Hepatocyte (in vitro differentiated cells): ENCODE measurements at regions not wholly inside any gene's neighbourhood (a gene's known extent, or its start where the extent isn't known, plus 50 kb on each side); places are given as distances from the start of the nearest gene placed in this dataset.

Experiments
- DNase-seq: peaks from one replicate; pipeline ENCODE4 v3.0.0-alpha.2; 2016; ENCODE audit warnings: low spot score
- H2AFZ ChIP-seq: fragments of 200-600 bp; sonication (generic); 2 replicates; pipeline ENCODE4 v1.6.0; 2016; ENCODE audit warnings: antibody characterized with exemption, mild to moderate bottlenecking
- H3K27ac ChIP-seq: fragments of 200-600 bp; sonication (generic); 2 replicates; pipeline ENCODE4 v1.5.1; 2016; ENCODE audit warnings: mild to moderate bottlenecking
- H3K27me3 ChIP-seq: fragments of 200-600 bp; sonication (generic); 2 replicates; pipeline ENCODE4 v1.6.1; 2016
- H3K36me3 ChIP-seq: fragments of 200-600 bp; sonication (generic); replicated peaks from 2 replicates; pipeline ENCODE4 v1.5.1; 2016; ENCODE audit warnings: low read depth; ENCODE audit not compliant: insufficient read depth
- H3K4me1 ChIP-seq: fragments of 200-600 bp; sonication (generic); 2 replicates; pipeline ENCODE4 v1.5.1; 2016; ENCODE audit warnings: mild to moderate bottlenecking, moderate library complexity; ENCODE audit not compliant: insufficient read depth
- H3K4me2 ChIP-seq: fragments of 200-600 bp; sonication (generic); 2 replicates; pipeline ENCODE4 v1.6.0; 2016
- H3K4me3 ChIP-seq: fragments of 200-600 bp; sonication (generic); 2 replicates; pipeline ENCODE4 v1.5.1; 2016; ENCODE audit warnings: mild to moderate bottlenecking
- H3K79me2 ChIP-seq: fragments of 200-600 bp; sonication (generic); 2 replicates; pipeline ENCODE4 v1.6.0; 2017; ENCODE audit warnings: mild to moderate bottlenecking
- H3K9me2 ChIP-seq: fragments of 200-600 bp; sonication (generic); replicated peaks from 2 replicates; pipeline ENCODE4 v1.6.0; 2017; ENCODE audit warnings: mild to moderate bottlenecking; ENCODE audit not compliant: insufficient read depth
- H3K9me3 ChIP-seq: fragments of 200-600 bp; sonication (generic); 2 replicates; pipeline ENCODE4 v1.5.1; 2016; ENCODE audit warnings: low read depth, mild to moderate bottlenecking
- H4K20me1 ChIP-seq: fragments of 200-600 bp; sonication (generic); 2 replicates; pipeline ENCODE4 v1.6.0; 2016; ENCODE audit warnings: mild to moderate bottlenecking; ENCODE audit not compliant: insufficient read depth, poor library complexity, severe bottlenecking
- EZH2 ChIP-seq: fragments of 200-600 bp; sonication (generic); IDR thresholded peaks from 2 replicates; pipeline ENCODE4 v1.6.1; 2016; ENCODE audit warnings: antibody characterized with exemption, mild to moderate bottlenecking, borderline replicate concordance
- EZH2phosphoT487 ChIP-seq: fragments of 200-600 bp; sonication (generic); IDR thresholded peaks from one replicate; pipeline ENCODE4 v1.6.1; 2018; ENCODE audit warnings: antibody characterized with exemption, mild to moderate bottlenecking, low read depth, moderate library complexity; ENCODE audit not compliant: unreplicated experiment, severe bottlenecking
- WGBS: methylation state at CpG from one replicate; pipeline ENCODE4 v1.1.6; 2016; ENCODE audit warnings: low lambda C conversion rate; ENCODE audit errors: missing lambda C conversion rate; 5-methylcytosine and 5-hydroxymethylcytosine counted together
- TF ChIP-seq, protein P1 (sequence below): fragments of 200-600 bp; sonication (generic); IDR thresholded peaks from 2 replicates; pipeline ENCODE4 v1.5.1; 2016; ENCODE audit warnings: antibody characterized with exemption, mild to moderate bottlenecking; ENCODE audit not compliant: poor library complexity

DNA sequence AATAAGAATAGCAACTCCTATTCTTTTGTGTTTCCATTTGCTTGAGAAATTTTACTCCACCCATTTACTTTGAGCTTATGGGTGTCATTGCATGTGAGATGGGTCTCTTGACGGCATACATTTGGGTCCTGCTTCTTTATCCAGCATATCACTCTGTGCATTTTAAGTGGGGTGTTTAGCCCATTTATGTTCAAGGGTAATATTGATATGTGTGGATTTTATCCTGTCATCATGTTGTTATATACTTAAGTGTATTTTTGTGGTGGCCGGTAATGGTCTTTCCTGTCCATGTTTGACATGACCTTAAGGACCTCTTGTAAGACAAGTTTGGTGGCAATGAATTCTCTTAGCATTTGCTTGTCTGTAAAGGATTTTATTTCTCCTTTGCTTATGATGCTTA is 100.1 kb downstream of the ATP23 start:
- Histone ChIP-seq H4K20me1 (no peaks in the 10 kb centered on the region), H3K9me2 (no peaks in the 10 kb centered on the region), H3K27ac (no peak overlapping the region), H3K27me3 (no peaks in the 10 kb centered on the region), H3K4me1 (no peaks in the 10 kb centered on the region), H3K4me2 (no peak overlapping the region), H3K4me3 (no peak overlapping the region), H3K79me2 (no peaks in the 10 kb centered on the region), H2AFZ (no peak overlapping the region), H3K9me3 (no peaks in the 10 kb centered on the region), H3K36me3 (no peaks in the 10 kb centered on the region)
- TF ChIP-seq EZH2phosphoT487 = no peak
- no peak for TF ChIP-seq EZH2
- TF ChIP-seq, protein P1, sequence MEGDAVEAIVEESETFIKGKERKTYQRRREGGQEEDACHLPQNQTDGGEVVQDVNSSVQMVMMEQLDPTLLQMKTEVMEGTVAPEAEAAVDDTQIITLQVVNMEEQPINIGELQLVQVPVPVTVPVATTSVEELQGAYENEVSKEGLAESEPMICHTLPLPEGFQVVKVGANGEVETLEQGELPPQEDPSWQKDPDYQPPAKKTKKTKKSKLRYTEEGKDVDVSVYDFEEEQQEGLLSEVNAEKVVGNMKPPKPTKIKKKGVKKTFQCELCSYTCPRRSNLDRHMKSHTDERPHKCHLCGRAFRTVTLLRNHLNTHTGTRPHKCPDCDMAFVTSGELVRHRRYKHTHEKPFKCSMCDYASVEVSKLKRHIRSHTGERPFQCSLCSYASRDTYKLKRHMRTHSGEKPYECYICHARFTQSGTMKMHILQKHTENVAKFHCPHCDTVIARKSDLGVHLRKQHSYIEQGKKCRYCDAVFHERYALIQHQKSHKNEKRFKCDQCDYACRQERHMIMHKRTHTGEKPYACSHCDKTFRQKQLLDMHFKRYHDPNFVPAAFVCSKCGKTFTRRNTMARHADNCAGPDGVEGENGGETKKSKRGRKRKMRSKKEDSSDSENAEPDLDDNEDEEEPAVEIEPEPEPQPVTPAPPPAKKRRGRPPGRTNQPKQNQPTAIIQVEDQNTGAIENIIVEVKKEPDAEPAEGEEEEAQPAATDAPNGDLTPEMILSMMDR = no peak
- 90% methylated on average over 2 of the region's 2 CpGs for WGBS
- no peak for DNase-seq

DNA sequence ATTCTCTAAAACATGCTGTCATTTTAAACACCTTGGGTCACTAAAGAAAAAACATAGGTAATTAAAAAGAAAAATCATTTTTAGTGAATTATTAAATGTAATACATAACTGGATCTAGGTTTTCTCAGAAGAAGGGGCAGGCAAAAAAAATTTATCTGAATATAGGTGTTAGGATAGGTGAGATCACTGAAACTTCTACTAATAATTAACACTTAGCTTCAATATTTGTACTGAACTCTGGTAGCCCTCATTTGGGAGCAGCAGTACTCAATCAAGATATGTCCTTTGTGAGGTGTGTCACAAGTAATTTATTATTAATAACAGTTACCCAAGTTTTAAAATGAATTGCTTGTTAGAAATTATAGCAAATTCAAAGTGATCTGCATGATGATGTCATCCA is 103.6 kb downstream of the ATP23 start:
- DNase-seq = no peak
- H3K4me2 ChIP-seq = no peak overlapping the region

DNA sequence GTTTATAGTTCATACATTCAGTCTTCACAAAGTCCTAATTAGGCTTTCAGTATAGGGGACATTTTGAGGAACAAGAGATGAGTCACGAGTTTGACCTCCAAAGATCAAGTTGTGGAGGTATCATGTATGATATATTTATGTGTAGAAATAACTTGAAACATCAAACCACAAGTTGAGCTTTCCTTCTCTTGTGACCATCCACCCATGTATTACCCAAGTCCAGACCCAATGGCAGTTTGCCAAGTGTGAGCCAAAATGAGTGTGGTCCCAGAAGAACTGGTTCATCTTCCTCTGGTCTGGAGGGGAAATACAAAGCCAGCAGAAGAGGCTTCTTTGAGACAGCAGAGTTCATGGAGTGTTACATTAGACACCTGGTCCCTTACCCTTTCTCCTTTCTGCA is 104.9 kb downstream of the ATP23 start:
- no peaks in the 10 kb centered on the region for H3K9me2 ChIP-seq
- no peaks in the 10 kb centered on the region for H3K4me1 ChIP-seq
- H3K79me2 ChIP-seq = no peaks in the 10 kb centered on the region
- H3K4me2 ChIP-seq = no peak overlapping the region
- H3K27me3 ChIP-seq = no peaks in the 10 kb centered on the region
- no peaks in the 10 kb centered on the region for H3K36me3 ChIP-seq
- H4K20me1 ChIP-seq = no peaks in the 10 kb centered on the region
- H3K4me3 ChIP-seq = no peak overlapping the region
- no peak overlapping the region for H2AFZ ChIP-seq
- no peak overlapping the region for H3K27ac ChIP-seq
- TF ChIP-seq, protein P1 = no peak
- WGBS = 71% methylated on average over 1 of the region's 1 CpG
- DNase-seq = no peak
- H3K9me3 ChIP-seq = no peaks in the 10 kb centered on the region

More for the DNA sequence above, 103.6 kb downstream of the ATP23 start:
- Histone ChIP-seq H3K27ac (no peak overlapping the region), H2AFZ (no peak overlapping the region), H3K4me1 (no peaks in the 10 kb centered on the region), H3K79me2 (no peaks in the 10 kb centered on the region), H3K36me3 (no peaks in the 10 kb centered on the region), H4K20me1 (no peaks in the 10 kb centered on the region), H3K9me3 (no peaks in the 10 kb centered on the region), H3K9me2 (no peaks in the 10 kb centered on the region), H3K27me3 (no peaks in the 10 kb centered on the region), H3K4me3 (no peak overlapping the region)
- TF ChIP-seq, protein P1 = no peak
- TF ChIP-seq EZH2 (no peak), EZH2phosphoT487 (no peak)

DNA sequence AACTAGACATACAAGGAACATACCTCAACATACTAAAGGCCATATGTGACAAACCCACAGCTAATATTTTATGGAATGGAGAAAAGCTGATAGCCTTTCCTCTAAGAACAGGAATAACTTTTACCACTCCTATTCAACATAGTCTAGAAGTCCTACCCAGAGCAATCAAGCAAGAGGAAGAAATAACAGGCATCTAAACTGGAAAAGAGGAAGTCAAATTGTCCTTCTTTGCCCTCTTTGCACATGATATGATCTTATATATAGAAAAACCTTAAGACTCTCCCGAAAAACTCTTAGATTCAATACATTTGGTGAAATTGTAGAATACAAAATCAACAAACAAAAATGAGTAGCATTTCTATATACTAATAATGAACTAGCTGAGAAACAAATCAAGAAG is 110.0 kb downstream of the ATP23 start:
- Histone ChIP-seq H3K27me3 (no peaks in the 10 kb centered on the region), H3K27ac (no peak overlapping the region), H3K9me3 (no peaks in the 10 kb centered on the region), H3K9me2 (no peaks in the 10 kb centered on the region), H3K79me2 (no peaks in the 10 kb centered on the region), H3K36me3 (no peaks in the 10 kb centered on the region), H3K4me3 (no peak overlapping the region), H3K4me1 (no peaks in the 10 kb centered on the region), H4K20me1 (no peaks in the 10 kb centered on the region), H3K4me2 (no peak overlapping the region), H2AFZ (no peak overlapping the region)
- TF ChIP-seq EZH2phosphoT487 = no peak
- TF ChIP-seq, protein P1 = no peak
- TF ChIP-seq EZH2 = no peak
- no peak for DNase-seq
- whole genome bisulfite sequencing = 32% methylated on average over 1 of the region's 1 CpG
